CD4-positive, CD25-positive, alpha-beta regulatory T cell (primary cell): ENCODE measurements at regions not wholly inside any gene's neighbourhood (a gene's known extent, or its start where the extent isn't known, plus 50 kb on each side); places are given as distances from the start of the nearest gene placed in this dataset.

Experiments
- ATAC-seq, 2 donors: fragments of 150-1000 bp; cut with Tn5 transposase; one replicate each; pipeline ENCODE4 v1.10.0; 2021; ENCODE audit warnings: low read depth in 2 of 2, moderate number of reproducible peaks in 2 of 2, moderate library complexity in 1 of 2
- DNase-seq, 3 donors: peaks; one replicate each; pipeline versions ENCODE4 v3.0.0 to v3.0.0-alpha.2; 2012 to 2022; ENCODE audit warnings: mixed read lengths in 1 of 3
- H3K27ac ChIP-seq: one replicate; pipeline ENCODE4 v1.7.0; 2013; ENCODE audit warnings: mild to moderate bottlenecking, low read length; ENCODE audit not compliant: insufficient read depth, poor library complexity, severe bottlenecking
- H3K27me3 ChIP-seq: one replicate; pipeline ENCODE4 v1.7.0; 2013; ENCODE audit warnings: low read length; ENCODE audit not compliant: control insufficient read depth, insufficient read depth
- H3K36me3 ChIP-seq: one replicate; pipeline ENCODE4 v1.7.0; 2013; ENCODE audit warnings: mild to moderate bottlenecking, low read length, moderate library complexity; ENCODE audit not compliant: control insufficient read depth, insufficient read depth
- H3K4me1 ChIP-seq: 2 replicates; pipeline ENCODE4 v1.7.0; 2013; ENCODE audit warnings: mild to moderate bottlenecking, low read length; ENCODE audit not compliant: insufficient read depth, control insufficient read depth, poor library complexity, severe bottlenecking
- H3K4me3 ChIP-seq: one replicate; pipeline ENCODE4 v1.7.0; 2013; ENCODE audit warnings: low read depth, mild to moderate bottlenecking, low read length, moderate library complexity
- H3K9me3 ChIP-seq, 2 experiments: 1 replicate in 1 of 2; 2 replicates in 1 of 2; pipeline ENCODE4 v1.7.0; 2013; ENCODE audit warnings: low read length in 2 of 2, mild to moderate bottlenecking in 1 of 2, moderate library complexity in 1 of 2; ENCODE audit not compliant: control insufficient read depth in 2 of 2
- H3K27ac Mint-ChIP-seq, 3 donors: one replicate each; pipeline ENCODE4 v1.8.0; 2020 to 2022; ENCODE audit warnings: mild to moderate bottlenecking in 3 of 3, mixed read lengths in 3 of 3, moderate library complexity in 2 of 3
- H3K27me3 Mint-ChIP-seq: one replicate; pipeline ENCODE4 v1.8.0; 2022; ENCODE audit warnings: mild to moderate bottlenecking, mixed read lengths
- H3K36me3 Mint-ChIP-seq: one replicate; pipeline ENCODE4 v1.8.0; 2020; ENCODE audit warnings: mixed read lengths
- H3K4me1 Mint-ChIP-seq, 4 donors: one replicate each; pipeline ENCODE4 v1.8.0; 2020 to 2022; ENCODE audit warnings: mixed read lengths in 4 of 4, mild to moderate bottlenecking in 1 of 4
- H3K4me3 Mint-ChIP-seq, 4 donors: one replicate each; pipeline ENCODE4 v1.8.0; 2020 to 2022; ENCODE audit warnings: mild to moderate bottlenecking in 4 of 4, mixed read lengths in 4 of 4, moderate library complexity in 3 of 4
- H3K9me3 Mint-ChIP-seq, 7 donors: one replicate each; pipeline ENCODE4 v1.8.0; 2020 to 2022; ENCODE audit warnings: mixed read lengths in 7 of 7, mild to moderate bottlenecking in 3 of 7, moderate library complexity in 2 of 7

- no peaks in the 10 kb centered on the region for H3K9me3 ChIP-seq
- Mint-ChIP-seq H3K9me3 (peaks cover 0 to 8% (median 0%) of the 10 kb centered on the region in 7 donors), H3K36me3 (no peaks in the 10 kb centered on the region), H3K4me1 (no peaks in the 10 kb centered on the region), H3K4me3 (no peak overlapping the region), H3K27me3 (no peaks in the 10 kb centered on the region), H3K27ac (no peak overlapping the region)
- H3K36me3 ChIP-seq = no peaks in the 10 kb centered on the region
- DNase-seq (no peak), ATAC-seq (no peak)
- H3K4me1 ChIP-seq = no peaks in the 10 kb centered on the region
- H3K27me3 ChIP-seq = no peaks in the 10 kb centered on the region
- no peak overlapping the region for H3K4me3 ChIP-seq
- H3K27ac ChIP-seq = no peak overlapping the region
These were observed 654.0 kb upstream of the ACO1 start for GRCh38 chr9:31730398-31730797.

- no peaks in the 10 kb centered on the region for H3K36me3 ChIP-seq
- Mint-ChIP-seq H3K4me3 (no peak overlapping the region), H3K27ac (no peak overlapping the region), H3K4me1 (peaks cover 0 to 3% (median 0%) of the 10 kb centered on the region in 4 donors), H3K27me3 (no peaks in the 10 kb centered on the region), H3K9me3 (peaks cover 0 to 8% (median 0%) of the 10 kb centered on the region in 7 donors), H3K36me3 (no peaks in the 10 kb centered on the region)
- no peak overlapping the region for H3K27ac ChIP-seq
- no peak overlapping the region for H3K4me3 ChIP-seq
- no peaks in the 10 kb centered on the region for H3K9me3 ChIP-seq
- H3K27me3 ChIP-seq = no peaks in the 10 kb centered on the region
- ATAC-seq (no peak), DNase-seq (no peak)
- no peaks in the 10 kb centered on the region for H3K4me1 ChIP-seq
These were observed 651.3 kb upstream of the ACO1 start for GRCh38 chr9:31733166-31733565.

- Mint-ChIP-seq H3K27ac (no peak overlapping the region), H3K9me3 (peaks cover 0 to 1% (median 0%) of the 10 kb centered on the region in 7 donors), H3K4me3 (no peak overlapping the region), H3K4me1 (peaks cover 0 to 3% (median 0%) of the 10 kb centered on the region in 4 donors), H3K36me3 (no peaks in the 10 kb centered on the region), H3K27me3 (no peaks in the 10 kb centered on the region)
- no peaks in the 10 kb centered on the region for H3K9me3 ChIP-seq
- H3K4me1 ChIP-seq = no peaks in the 10 kb centered on the region
- H3K36me3 ChIP-seq = no peaks in the 10 kb centered on the region
- no peak for DNase-seq
- no peaks in the 10 kb centered on the region for H3K27me3 ChIP-seq
- no peak overlapping the region for H3K4me3 ChIP-seq
- H3K27ac ChIP-seq = no peak overlapping the region
- no peak for ATAC-seq
These were observed 647.8 kb upstream of the ACO1 start for GRCh38 chr9:31736581-31737179.

DNA sequence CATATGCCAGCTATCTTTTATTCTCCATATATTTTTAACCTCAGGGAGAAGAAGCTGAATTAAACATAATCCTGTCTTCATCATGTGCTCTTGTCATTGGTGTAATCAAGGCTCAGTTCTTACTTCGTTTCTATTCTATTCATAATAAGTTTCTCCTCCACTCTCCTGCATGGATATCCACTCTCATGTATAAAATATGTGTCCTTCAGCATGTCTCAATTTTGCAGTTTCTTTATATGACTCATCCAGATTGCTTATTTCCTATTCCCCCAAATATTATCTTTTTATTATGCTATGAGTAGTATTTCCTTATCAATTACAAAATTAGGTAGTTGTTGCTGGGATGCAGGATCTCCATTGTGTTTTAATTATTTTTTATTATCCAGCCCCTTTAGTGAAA is 643.7 kb upstream of the ACO1 start:
- no peaks in the 10 kb centered on the region for H3K27me3 Mint-ChIP-seq
- no peaks in the 10 kb centered on the region for H3K4me1 ChIP-seq
- no peaks in the 10 kb centered on the region for H3K36me3 ChIP-seq
- no peak overlapping the region for H3K27ac ChIP-seq
- peaks cover 0 to 1% (median 0%) of the 10 kb centered on the region in 7 donors for H3K9me3 Mint-ChIP-seq
- no peak for ATAC-seq
- no peaks in the 10 kb centered on the region for H3K27me3 ChIP-seq
- H3K27ac Mint-ChIP-seq = no peak overlapping the region
- no peak overlapping the region for H3K4me3 ChIP-seq
- H3K9me3 ChIP-seq = no peaks in the 10 kb centered on the region
- peaks cover 0 to 3% (median 0%) of the 10 kb centered on the region in 4 donors for H3K4me1 Mint-ChIP-seq
- no peak for DNase-seq
- H3K36me3 Mint-ChIP-seq = no peaks in the 10 kb centered on the region
- no peak overlapping the region for H3K4me3 Mint-ChIP-seq

GRCh38 chr9:31744589-31744988 is 639.9 kb upstream of the ACO1 start:
- Histone ChIP-seq H3K27ac (no peak overlapping the region), H3K4me3 (no peak overlapping the region), H3K4me1 (no peaks in the 10 kb centered on the region), H3K27me3 (no peaks in the 10 kb centered on the region), H3K36me3 (no peaks in the 10 kb centered on the region), H3K9me3 (no peaks in the 10 kb centered on the region)
- H3K27me3 Mint-ChIP-seq = no peaks in the 10 kb centered on the region
- peaks cover 0 to 4% (median 0%) of the 10 kb centered on the region in 4 donors for H3K4me1 Mint-ChIP-seq
- ATAC-seq (no peak), DNase-seq (no peak)
- H3K27ac Mint-ChIP-seq = no peak overlapping the region
- no peaks in the 10 kb centered on the region for H3K36me3 Mint-ChIP-seq
- H3K4me3 Mint-ChIP-seq = no peak overlapping the region
- H3K9me3 Mint-ChIP-seq = peaks cover 0 to 1% (median 0%) of the 10 kb centered on the region in 7 donors

- H3K27me3 Mint-ChIP-seq = no peaks in the 10 kb centered on the region
- Histone ChIP-seq H3K4me3 (no peak overlapping the region), H3K27me3 (no peaks in the 10 kb centered on the region), H3K4me1 (no peaks in the 10 kb centered on the region), H3K27ac (no peak overlapping the region), H3K36me3 (no peaks in the 10 kb centered on the region), H3K9me3 (no peaks in the 10 kb centered on the region)
- no peaks in the 10 kb centered on the region for H3K36me3 Mint-ChIP-seq
- H3K27ac Mint-ChIP-seq = no peak overlapping the region
- DNase-seq (no peak), ATAC-seq (no peak)
- peaks cover 0 to 4% (median 0%) of the 10 kb centered on the region in 4 donors for H3K4me1 Mint-ChIP-seq
- no peak overlapping the region for H3K4me3 Mint-ChIP-seq
- peaks cover 0 to 1% (median 0%) of the 10 kb centered on the region in 7 donors for H3K9me3 Mint-ChIP-seq
These were observed 639.0 kb upstream of the ACO1 start for GRCh38 chr9:31745468-31745867.

- Histone ChIP-seq H3K27me3 (no peaks in the 10 kb centered on the region), H3K4me3 (no peak overlapping the region), H3K9me3 (no peaks in the 10 kb centered on the region), H3K4me1 (no peaks in the 10 kb centered on the region), H3K27ac (no peak overlapping the region), H3K36me3 (no peaks in the 10 kb centered on the region)
- ATAC-seq = no peak
- H3K4me1 Mint-ChIP-seq = peaks cover 0 to 4% (median 0%) of the 10 kb centered on the region in 4 donors
- no peaks in the 10 kb centered on the region for H3K9me3 Mint-ChIP-seq
- H3K4me3 Mint-ChIP-seq = no peak overlapping the region
- H3K36me3 Mint-ChIP-seq = no peaks in the 10 kb centered on the region
- H3K27me3 Mint-ChIP-seq = no peaks in the 10 kb centered on the region
- no peak overlapping the region for H3K27ac Mint-ChIP-seq
- no peak for DNase-seq
These were observed 638.6 kb upstream of the ACO1 start for GRCh38 chr9:31745886-31746285.

GRCh38 chr9:31753756-31754155 is 630.7 kb upstream of the ACO1 start:
- Histone ChIP-seq H3K27me3 (no peaks in the 10 kb centered on the region), H3K4me3 (no peak overlapping the region), H3K27ac (no peak overlapping the region), H3K36me3 (no peaks in the 10 kb centered on the region), H3K9me3 (no peaks in the 10 kb centered on the region), H3K4me1 (no peaks in the 10 kb centered on the region)
- Mint-ChIP-seq H3K4me3 (no peak overlapping the region), H3K9me3 (peaks cover 0 to 5% (median 0%) of the 10 kb centered on the region in 7 donors), H3K4me1 (peaks cover 0 to 8% (median 3%) of the 10 kb centered on the region in 4 donors), H3K36me3 (no peaks in the 10 kb centered on the region), H3K27me3 (no peaks in the 10 kb centered on the region), H3K27ac (no peak overlapping the region)
- ATAC-seq (no peak), DNase-seq (no peak)
